Mucosa of rectum (tissue), 2 donors: ENCODE measurements at regions not wholly inside any gene's neighbourhood (a gene's known extent, or its start where the extent isn't known, plus 50 kb on each side); places are given as distances from the start of the nearest gene placed in this dataset.

ENCODE experiments used
- H3K27ac ChIP-seq, 2 donors: one replicate each; pipeline ENCODE4 v1.7.0; 2013; ENCODE audit warnings: inconsistent platforms in 2 of 2, low read depth in 2 of 2, low read length in 2 of 2
- H3K27me3 ChIP-seq, 2 donors: one replicate each; pipeline ENCODE4 v1.7.0; 2013; ENCODE audit warnings: low read length in 2 of 2; ENCODE audit not compliant: control insufficient read depth in 2 of 2, insufficient read depth in 2 of 2
- H3K36me3 ChIP-seq, 2 donors: one replicate each; pipeline ENCODE4 v1.7.0; 2013; ENCODE audit warnings: low read length in 2 of 2; ENCODE audit not compliant: control insufficient read depth in 2 of 2, insufficient read depth in 2 of 2
- H3K4me1 ChIP-seq, 2 donors: one replicate each; pipeline ENCODE4 v1.7.0; 2013; ENCODE audit warnings: low read length in 2 of 2, mild to moderate bottlenecking in 1 of 2; ENCODE audit not compliant: control insufficient read depth in 2 of 2, insufficient read depth in 2 of 2
- H3K4me3 ChIP-seq, 2 donors: one replicate each; pipeline ENCODE4 v1.7.0; 2013; ENCODE audit warnings: low read length in 2 of 2
- H3K9ac ChIP-seq, 2 donors: one replicate each; pipeline ENCODE4 v1.7.0; 2013; ENCODE audit warnings: low read length in 2 of 2, low read depth in 1 of 2, mild to moderate bottlenecking in 1 of 2
- H3K9me3 ChIP-seq, 2 donors: one replicate each; pipeline ENCODE4 v1.7.0; 2013; ENCODE audit warnings: low read length in 2 of 2; ENCODE audit not compliant: control insufficient read depth in 2 of 2
- donor health status: healthy.
- donor health status: Normal muscosa, but diverticular disease.

DNA sequence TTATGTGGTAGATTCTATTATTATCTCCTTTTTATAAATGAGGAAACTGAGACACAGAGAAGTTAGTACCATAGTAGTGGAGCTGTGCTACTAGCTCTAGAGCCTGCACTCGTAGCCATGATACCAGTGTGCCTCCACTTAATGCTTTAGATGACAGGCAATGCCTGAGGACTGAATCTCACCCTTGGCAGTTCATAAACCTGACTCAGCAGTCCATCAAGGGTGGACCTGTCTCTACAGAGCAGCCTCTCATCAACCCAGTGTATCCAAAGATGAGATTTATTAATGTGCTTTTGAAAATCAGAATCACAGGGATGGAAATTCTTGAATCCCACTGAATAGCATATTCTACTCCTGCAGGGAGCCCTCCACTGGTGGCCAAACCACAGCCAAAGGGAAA lies 483.2 kb upstream of the DIPK2B start:
- Histone ChIP-seq H3K27me3 (peaks cover 0 to 3% of the 10 kb centered on the region in 2 donors), H3K9me3 (no peaks in the 10 kb centered on the region), H3K27ac (no peak overlapping the region), H3K4me1 (no peaks in the 10 kb centered on the region), H3K4me3 (no peak overlapping the region), H3K9ac (no peak overlapping the region), H3K36me3 (no peaks in the 10 kb centered on the region)

DNA sequence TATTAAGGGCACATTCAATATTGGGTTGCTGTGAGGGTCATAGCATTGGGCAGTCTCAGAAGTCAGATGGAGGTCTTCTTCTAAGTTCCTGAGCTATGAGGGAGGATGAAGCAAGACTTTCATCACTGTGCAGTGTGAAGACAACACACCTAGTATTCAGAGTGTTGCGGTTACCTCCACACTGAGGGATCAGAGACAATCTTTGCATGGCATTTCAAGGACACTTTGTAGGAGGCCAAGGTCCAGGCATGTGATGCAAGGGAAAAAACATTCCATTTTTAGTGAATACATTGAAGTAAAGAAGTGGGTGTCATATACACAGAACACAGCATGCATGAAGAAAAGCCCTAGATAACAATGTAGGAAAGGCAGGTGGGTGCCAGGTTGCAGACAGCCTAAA lies 481.2 kb upstream of the DIPK2B start:
- Histone ChIP-seq H3K4me3 (no peak overlapping the region), H3K27me3 (peaks cover 0 to 3% of the 10 kb centered on the region in 2 donors), H3K9me3 (no peaks in the 10 kb centered on the region), H3K9ac (no peak overlapping the region), H3K4me1 (no peaks in the 10 kb centered on the region), H3K27ac (no peak overlapping the region), H3K36me3 (no peaks in the 10 kb centered on the region)

DNA sequence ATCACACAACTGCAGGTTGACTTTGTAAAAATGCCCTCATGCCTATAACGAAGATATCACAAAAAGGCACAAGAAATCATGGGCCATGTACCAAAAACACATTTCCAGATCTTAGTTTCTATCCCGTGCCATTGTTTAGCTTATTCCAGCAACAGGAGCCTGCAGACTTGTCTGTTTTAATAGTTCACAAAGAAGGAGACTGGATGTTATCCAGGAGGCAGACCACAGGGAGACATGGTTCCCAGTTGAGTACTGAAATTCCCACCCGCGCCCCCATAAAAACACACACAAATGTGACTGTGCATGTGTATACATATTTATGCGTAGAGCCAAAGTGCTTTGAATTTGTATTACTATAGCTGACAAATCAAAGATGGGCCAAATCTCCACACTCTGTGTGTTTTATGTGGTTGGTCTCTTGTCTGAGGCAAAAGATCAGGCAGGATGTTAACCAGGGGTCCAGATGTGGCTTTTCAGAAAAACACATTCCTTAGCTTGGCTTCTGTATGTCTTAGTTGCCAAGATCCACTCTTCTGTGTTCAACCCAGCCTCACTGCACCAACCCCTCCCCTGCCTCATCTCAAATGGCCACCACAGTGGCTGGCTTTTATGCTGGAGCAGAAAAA lies 469.2 kb upstream of the DIPK2B start:
- H3K27me3 ChIP-seq, result peaks cover 0 to 6% of the 10 kb centered on the region in 2 donors
- no peaks in the 10 kb centered on the region for H3K36me3 ChIP-seq
- H3K9ac ChIP-seq, result no peak overlapping the region
- no peak overlapping the region for H3K4me3 ChIP-seq
- H3K27ac ChIP-seq, result no peak overlapping the region
- H3K4me1 ChIP-seq, result no peaks in the 10 kb centered on the region
- no peaks in the 10 kb centered on the region for H3K9me3 ChIP-seq

DNA sequence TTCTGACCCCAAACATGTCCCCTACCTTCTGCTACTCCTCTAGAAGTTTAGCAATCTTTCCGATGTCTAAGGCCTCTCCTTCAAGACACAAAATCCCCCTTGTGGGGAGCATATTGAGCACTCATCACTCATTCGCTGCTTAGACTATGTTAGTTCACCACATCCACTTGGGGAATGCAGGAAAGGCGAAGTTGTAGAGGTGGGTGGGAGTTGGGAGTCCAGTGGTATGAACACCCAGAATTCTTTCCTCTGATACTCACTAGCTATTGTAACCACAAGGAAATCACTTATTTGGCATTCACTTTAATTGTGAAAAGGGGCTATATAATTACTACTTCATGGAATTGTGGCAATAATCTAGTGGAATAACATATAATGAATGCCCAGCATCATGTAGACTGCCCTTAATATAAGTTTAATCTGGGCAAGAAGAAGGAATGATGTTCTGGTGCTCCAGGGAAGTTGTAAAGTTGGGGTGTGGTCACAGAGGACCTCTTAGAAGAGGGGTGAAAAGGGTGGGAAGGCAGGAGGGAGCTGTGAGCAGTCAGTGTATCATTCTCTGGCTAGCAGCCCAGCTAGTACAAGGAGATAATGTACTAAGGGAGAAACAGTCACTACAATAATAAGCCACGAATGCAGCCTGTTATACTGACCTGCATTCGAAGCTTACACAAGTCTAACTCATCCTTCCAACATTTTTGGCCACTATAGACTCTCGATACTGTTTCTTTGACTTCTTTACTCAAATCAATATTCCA lies 468.2 kb upstream of the DIPK2B start:
- H3K27ac ChIP-seq, result no peak overlapping the region
- no peaks in the 10 kb centered on the region for H3K9me3 ChIP-seq
- H3K4me1 ChIP-seq, result no peaks in the 10 kb centered on the region
- H3K9ac ChIP-seq, result no peak overlapping the region
- H3K4me3 ChIP-seq, result no peak overlapping the region
- H3K36me3 ChIP-seq, result no peaks in the 10 kb centered on the region
- H3K27me3 ChIP-seq, result peaks cover 0 to 6% of the 10 kb centered on the region in 2 donors

DNA sequence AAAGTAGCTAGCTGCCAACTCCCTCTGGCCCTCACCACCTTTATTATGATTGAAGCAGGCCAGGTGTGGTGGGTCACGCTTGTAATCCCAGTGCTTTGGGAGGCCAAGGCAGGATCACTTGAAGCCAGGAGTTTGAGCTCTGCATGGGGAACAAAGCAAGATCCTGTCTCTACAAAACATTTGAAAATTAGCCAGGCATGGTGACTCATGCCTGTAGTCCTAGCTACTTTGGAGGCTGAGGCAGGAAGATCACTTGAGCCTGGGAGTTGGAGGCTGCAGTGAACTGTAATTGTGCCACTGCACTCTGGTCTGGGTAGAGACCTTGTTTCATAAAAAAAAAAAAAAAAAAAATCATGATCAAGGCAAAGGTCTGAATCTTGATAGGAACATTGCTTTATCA lies 467.0 kb upstream of the DIPK2B start:
- H3K27me3 ChIP-seq, result peaks cover 0 to 3% of the 10 kb centered on the region in 2 donors
- H3K36me3 ChIP-seq, result no peaks in the 10 kb centered on the region
- no peaks in the 10 kb centered on the region for H3K9me3 ChIP-seq
- no peaks in the 10 kb centered on the region for H3K4me1 ChIP-seq
- no peak overlapping the region for H3K4me3 ChIP-seq
- no peak overlapping the region for H3K27ac ChIP-seq
- no peak overlapping the region for H3K9ac ChIP-seq

DNA sequence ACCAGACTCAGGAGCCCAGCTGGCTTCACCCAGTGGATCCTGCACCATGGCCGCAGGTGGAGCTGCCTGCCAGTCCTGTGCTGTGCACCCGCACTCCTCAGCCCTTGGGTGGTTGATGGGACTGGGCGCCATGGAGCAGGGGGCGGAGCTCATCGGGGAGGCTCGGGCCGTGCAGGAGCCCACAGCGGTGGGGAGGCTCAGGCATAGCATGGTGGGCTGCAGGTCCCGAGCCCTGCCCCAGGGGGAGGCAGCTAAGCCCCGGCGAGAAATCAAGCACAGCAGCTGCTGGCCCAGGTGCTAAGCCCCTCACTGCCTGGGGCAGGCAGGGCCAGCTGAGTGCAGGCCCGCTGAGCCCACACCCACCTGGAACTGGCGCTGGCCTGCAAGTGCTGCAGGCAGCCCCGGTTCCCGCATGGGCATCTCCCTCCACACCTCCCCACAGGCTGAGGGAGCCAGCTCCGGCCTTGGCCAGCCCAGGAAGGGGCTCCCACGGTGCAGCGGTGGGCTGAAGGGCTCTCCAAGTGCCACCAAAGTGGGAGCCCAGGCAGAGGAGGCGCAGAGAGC lies 464.1 kb upstream of the DIPK2B start:
- H3K4me1 ChIP-seq, result no peaks in the 10 kb centered on the region
- no peaks in the 10 kb centered on the region for H3K36me3 ChIP-seq
- no peak overlapping the region for H3K27ac ChIP-seq
- no peaks in the 10 kb centered on the region for H3K27me3 ChIP-seq
- H3K4me3 ChIP-seq, result no peak overlapping the region
- no peak overlapping the region for H3K9ac ChIP-seq
- H3K9me3 ChIP-seq, result no peaks in the 10 kb centered on the region

DNA sequence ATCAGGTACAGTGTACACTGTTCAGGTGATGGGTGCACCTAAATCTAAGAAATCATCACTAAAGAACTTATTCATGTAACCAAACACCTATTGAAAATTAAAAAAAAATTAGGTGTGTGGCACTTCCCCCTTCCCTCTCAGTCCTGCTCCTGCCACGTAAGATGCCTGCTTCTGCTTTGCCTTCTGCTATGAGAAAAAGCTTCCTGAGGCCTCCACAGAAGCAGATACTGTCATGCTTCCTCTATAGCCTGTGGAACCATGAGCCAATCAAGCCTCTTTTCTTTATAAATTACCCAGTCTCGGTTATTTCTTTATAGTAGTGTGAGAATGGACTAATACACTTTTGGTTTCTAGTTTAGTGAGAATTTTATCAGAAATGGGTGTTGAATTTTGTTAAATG lies 459.8 kb upstream of the DIPK2B start:
- Histone ChIP-seq H3K36me3 (no peaks in the 10 kb centered on the region), H3K9me3 (no peaks in the 10 kb centered on the region), H3K27ac (no peak overlapping the region), H3K27me3 (no peaks in the 10 kb centered on the region), H3K4me3 (no peak overlapping the region), H3K9ac (no peak overlapping the region), H3K4me1 (no peaks in the 10 kb centered on the region)

DNA sequence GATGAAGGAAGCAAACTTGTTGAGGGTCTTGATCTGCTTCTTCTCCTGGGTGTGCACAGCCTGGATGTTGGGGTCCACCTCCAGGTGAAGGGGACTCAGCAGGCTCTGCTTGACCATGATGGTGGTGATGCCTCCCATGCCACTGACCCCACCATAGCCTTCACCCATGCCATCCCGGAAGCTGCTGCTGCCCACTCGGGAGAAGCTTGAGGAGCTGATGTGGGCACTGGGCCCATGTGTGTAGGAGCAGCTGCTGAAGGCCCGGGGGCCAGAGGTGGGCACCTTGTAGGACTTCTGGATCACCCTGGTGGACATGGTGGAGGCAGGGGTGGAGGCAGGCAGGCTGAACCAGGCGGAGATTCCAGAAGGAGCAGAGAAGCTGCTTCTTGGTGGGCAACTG lies 432.7 kb upstream of the DIPK2B start:
- Histone ChIP-seq H3K27me3 (no peaks in the 10 kb centered on the region), H3K27ac (no peak overlapping the region), H3K4me3 (no peak overlapping the region), H3K36me3 (no peaks in the 10 kb centered on the region), H3K9me3 (no peaks in the 10 kb centered on the region), H3K4me1 (no peaks in the 10 kb centered on the region), H3K9ac (no peak overlapping the region)

DNA sequence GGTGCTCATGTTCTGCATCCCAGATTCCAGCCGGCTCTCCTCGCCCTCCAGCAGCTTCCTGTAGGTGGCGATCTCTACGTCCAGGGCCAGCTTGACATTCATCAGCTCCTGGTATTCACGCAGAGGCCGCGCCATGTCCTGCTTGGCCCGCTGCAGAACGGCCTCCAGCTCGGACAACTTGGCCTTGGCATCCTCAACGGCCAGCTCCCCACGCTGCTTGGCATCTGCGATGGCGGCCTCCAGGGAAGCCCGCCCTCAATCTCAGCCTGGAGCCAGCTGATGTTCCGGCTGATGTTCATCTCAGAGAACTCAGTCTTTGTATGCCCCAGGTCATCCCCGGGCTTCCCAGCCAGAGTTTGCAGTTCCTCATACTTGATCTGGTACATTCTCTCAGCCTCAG lies 431.8 kb upstream of the DIPK2B start:
- no peak overlapping the region for H3K4me3 ChIP-seq
- no peaks in the 10 kb centered on the region for H3K36me3 ChIP-seq
- H3K9me3 ChIP-seq, result no peaks in the 10 kb centered on the region
- no peaks in the 10 kb centered on the region for H3K27me3 ChIP-seq
- H3K27ac ChIP-seq, result no peak overlapping the region
- H3K9ac ChIP-seq, result no peak overlapping the region
- H3K4me1 ChIP-seq, result no peaks in the 10 kb centered on the region

DNA sequence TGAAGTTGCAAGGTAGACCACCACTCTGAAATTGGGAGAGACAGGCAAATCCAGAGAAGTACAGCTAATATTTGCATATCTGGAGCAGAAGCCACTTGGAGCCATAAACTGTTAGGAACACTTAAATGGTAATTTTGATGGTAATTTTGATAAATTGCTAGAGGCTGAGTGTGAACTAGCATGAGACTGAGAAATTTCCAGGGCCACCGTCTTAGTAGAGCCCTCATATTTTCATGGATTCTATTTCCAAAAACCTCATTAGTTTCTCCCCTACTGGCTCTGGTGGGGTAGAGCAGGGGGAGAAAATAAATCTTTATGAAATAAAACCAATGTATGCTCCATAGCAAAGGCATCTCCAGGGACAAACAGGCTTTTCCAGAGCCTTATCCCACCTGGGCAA lies 429.4 kb upstream of the DIPK2B start:
- Histone ChIP-seq H3K36me3 (no peaks in the 10 kb centered on the region), H3K9ac (no peak overlapping the region), H3K4me3 (no peak overlapping the region), H3K4me1 (no peaks in the 10 kb centered on the region), H3K9me3 (no peaks in the 10 kb centered on the region), H3K27me3 (no peaks in the 10 kb centered on the region), H3K27ac (no peak overlapping the region)
